ENCODE measurements at regions not wholly inside any gene's neighbourhood (a gene's known extent, or its start where the extent isn't known, plus 50 kb on each side); places are given as distances from the start of the nearest gene placed in this dataset.

DNA sequence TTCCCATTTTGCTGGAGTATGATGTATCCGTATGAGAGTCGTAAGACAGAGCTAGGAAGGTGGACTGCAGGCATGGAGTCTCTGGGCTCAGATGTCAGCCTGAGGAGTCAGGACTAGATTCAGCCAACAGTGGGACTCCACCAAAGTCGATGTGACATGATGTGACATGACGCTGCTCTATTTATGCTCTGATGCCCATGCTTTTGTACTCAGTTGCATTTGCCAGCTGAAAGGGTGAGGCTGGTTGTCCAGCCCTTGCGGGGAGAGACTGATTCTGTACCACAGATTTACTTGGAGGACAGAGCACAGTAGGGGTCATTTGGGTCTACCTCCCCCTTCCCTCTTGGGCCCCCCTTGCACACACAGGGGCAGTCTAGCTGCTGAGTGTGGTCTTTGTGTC lies 88.5 kb upstream of the ATG10 start (continued):
- TF ChIP-seq, protein P1, sequence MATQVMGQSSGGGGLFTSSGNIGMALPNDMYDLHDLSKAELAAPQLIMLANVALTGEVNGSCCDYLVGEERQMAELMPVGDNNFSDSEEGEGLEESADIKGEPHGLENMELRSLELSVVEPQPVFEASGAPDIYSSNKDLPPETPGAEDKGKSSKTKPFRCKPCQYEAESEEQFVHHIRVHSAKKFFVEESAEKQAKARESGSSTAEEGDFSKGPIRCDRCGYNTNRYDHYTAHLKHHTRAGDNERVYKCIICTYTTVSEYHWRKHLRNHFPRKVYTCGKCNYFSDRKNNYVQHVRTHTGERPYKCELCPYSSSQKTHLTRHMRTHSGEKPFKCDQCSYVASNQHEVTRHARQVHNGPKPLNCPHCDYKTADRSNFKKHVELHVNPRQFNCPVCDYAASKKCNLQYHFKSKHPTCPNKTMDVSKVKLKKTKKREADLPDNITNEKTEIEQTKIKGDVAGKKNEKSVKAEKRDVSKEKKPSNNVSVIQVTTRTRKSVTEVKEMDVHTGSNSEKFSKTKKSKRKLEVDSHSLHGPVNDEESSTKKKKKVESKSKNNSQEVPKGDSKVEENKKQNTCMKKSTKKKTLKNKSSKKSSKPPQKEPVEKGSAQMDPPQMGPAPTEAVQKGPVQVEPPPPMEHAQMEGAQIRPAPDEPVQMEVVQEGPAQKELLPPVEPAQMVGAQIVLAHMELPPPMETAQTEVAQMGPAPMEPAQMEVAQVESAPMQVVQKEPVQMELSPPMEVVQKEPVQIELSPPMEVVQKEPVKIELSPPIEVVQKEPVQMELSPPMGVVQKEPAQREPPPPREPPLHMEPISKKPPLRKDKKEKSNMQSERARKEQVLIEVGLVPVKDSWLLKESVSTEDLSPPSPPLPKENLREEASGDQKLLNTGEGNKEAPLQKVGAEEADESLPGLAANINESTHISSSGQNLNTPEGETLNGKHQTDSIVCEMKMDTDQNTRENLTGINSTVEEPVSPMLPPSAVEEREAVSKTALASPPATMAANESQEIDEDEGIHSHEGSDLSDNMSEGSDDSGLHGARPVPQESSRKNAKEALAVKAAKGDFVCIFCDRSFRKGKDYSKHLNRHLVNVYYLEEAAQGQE (IDR thresholded peaks at IDR 0.05; ENCODE audit: unreplicated experiment): no peak
- TF ChIP-seq, protein P2, sequence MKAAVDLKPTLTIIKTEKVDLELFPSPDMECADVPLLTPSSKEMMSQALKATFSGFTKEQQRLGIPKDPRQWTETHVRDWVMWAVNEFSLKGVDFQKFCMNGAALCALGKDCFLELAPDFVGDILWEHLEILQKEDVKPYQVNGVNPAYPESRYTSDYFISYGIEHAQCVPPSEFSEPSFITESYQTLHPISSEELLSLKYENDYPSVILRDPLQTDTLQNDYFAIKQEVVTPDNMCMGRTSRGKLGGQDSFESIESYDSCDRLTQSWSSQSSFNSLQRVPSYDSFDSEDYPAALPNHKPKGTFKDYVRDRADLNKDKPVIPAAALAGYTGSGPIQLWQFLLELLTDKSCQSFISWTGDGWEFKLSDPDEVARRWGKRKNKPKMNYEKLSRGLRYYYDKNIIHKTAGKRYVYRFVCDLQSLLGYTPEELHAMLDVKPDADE (IDR thresholded peaks at IDR 0.05): no peak
- TF ChIP-seq JUNB (IDR thresholded peaks at IDR 0.05; ENCODE audit: unreplicated experiment) (no peak), NANOG (IDR thresholded peaks at IDR 0.05; ENCODE audit: borderline replicate concordance) (no peak), POLR2AphosphoS5 (IDR thresholded peaks at IDR 0.05; ENCODE audit: low read depth) (no peak)
- TF ChIP-seq, protein P3, sequence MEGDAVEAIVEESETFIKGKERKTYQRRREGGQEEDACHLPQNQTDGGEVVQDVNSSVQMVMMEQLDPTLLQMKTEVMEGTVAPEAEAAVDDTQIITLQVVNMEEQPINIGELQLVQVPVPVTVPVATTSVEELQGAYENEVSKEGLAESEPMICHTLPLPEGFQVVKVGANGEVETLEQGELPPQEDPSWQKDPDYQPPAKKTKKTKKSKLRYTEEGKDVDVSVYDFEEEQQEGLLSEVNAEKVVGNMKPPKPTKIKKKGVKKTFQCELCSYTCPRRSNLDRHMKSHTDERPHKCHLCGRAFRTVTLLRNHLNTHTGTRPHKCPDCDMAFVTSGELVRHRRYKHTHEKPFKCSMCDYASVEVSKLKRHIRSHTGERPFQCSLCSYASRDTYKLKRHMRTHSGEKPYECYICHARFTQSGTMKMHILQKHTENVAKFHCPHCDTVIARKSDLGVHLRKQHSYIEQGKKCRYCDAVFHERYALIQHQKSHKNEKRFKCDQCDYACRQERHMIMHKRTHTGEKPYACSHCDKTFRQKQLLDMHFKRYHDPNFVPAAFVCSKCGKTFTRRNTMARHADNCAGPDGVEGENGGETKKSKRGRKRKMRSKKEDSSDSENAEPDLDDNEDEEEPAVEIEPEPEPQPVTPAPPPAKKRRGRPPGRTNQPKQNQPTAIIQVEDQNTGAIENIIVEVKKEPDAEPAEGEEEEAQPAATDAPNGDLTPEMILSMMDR (conservative IDR thresholded peaks at IDR 0.05; ENCODE audit: low read depth in 2 of 2): no peak

DNA sequence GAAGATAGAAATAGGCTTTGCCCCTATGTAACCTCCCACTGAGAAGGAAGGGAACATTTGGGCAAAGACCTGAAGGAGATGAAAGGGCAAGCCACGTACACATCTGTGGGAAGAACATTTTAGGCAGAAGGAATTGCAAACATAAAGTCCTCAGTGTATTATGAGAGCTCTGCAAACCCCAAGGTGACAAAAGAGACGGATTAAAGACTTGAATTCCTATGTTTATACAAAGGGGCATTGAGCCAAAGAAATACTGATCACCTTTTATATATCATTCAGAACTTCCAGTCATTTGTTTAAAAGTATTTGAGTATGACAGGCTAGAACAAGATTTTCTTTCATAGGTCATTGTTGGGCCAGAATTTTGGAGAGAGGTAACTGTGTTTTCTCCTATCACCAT lies 90.2 kb upstream of the ATG10 start:
- no peaks in the 10 kb centered on the region for H3K36me3 ChIP-seq (ENCODE audit: insufficient read depth)
- Mint-ChIP-seq H3K4me1 (peaks cover 13% of the 10 kb centered on the region), H3K4me3 (no peak overlapping the region), H3K9me3 (no peaks in the 10 kb centered on the region), H3K27me3 (ENCODE audit: insufficient read depth, low read depth, poor library complexity) (no peaks in the 10 kb centered on the region), H3K27ac (no peak overlapping the region), H3K36me3 (ENCODE audit: low read depth) (no peaks in the 10 kb centered on the region)
- no peak for TF ChIP-seq POLR2AphosphoS5 (IDR thresholded peaks at IDR 0.05; ENCODE audit: low read depth)
- TF ChIP-seq, protein P4, sequence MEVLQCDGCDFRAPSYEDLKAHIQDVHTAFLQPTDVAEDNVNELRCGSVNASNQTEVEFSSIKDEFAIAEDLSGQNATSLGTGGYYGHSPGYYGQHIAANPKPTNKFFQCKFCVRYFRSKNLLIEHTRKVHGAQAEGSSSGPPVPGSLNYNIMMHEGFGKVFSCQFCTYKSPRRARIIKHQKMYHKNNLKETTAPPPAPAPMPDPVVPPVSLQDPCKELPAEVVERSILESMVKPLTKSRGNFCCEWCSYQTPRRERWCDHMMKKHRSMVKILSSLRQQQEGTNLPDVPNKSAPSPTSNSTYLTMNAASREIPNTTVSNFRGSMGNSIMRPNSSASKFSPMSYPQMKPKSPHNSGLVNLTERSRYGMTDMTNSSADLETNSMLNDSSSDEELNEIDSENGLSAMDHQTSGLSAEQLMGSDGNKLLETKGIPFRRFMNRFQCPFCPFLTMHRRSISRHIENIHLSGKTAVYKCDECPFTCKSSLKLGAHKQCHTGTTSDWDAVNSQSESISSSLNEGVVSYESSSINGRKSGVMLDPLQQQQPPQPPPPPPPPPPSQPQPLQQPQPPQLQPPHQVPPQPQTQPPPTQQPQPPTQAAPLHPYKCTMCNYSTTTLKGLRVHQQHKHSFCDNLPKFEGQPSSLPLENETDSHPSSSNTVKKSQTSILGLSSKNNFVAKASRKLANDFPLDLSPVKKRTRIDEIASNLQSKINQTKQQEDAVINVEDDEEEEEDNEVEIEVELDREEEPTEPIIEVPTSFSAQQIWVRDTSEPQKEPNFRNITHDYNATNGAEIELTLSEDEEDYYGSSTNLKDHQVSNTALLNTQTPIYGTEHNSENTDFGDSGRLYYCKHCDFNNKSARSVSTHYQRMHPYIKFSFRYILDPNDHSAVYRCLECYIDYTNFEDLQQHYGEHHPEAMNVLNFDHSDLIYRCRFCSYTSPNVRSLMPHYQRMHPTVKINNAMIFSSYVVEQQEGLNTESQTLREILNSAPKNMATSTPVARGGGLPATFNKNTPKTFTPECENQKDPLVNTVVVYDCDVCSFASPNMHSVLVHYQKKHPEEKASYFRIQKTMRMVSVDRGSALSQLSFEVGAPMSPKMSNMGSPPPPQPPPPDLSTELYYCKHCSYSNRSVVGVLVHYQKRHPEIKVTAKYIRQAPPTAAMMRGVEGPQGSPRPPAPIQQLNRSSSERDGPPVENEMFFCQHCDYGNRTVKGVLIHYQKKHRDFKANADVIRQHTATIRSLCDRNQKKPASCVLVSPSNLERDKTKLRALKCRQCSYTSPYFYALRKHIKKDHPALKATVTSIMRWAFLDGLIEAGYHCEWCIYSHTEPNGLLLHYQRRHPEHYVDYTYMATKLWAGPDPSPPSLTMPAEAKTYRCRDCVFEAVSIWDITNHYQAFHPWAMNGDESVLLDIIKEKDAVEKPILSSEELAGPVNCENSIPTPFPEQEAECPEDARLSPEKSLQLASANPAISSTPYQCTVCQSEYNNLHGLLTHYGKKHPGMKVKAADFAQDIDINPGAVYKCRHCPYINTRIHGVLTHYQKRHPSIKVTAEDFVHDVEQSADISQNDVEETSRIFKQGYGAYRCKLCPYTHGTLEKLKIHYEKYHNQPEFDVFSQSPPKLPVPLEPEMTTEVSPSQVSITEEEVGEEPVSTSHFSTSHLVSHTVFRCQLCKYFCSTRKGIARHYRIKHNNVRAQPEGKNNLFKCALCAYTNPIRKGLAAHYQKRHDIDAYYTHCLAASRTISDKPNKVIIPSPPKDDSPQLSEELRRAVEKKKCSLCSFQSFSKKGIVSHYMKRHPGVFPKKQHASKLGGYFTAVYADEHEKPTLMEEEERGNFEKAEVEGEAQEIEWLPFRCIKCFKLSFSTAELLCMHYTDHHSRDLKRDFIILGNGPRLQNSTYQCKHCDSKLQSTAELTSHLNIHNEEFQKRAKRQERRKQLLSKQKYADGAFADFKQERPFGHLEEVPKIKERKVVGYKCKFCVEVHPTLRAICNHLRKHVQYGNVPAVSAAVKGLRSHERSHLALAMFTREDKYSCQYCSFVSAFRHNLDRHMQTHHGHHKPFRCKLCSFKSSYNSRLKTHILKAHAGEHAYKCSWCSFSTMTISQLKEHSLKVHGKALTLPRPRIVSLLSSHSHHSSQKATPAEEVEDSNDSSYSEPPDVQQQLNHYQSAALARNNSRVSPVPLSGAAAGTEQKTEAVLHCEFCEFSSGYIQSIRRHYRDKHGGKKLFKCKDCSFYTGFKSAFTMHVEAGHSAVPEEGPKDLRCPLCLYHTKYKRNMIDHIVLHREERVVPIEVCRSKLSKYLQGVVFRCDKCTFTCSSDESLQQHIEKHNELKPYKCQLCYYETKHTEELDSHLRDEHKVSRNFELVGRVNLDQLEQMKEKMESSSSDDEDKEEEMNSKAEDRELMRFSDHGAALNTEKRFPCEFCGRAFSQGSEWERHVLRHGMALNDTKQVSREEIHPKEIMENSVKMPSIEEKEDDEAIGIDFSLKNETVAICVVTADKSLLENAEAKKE (CRISPR knock-in tag; IDR thresholded peaks at IDR 0.05): no peak
- H3K27ac ChIP-seq (ENCODE audit: low read depth): no peak overlapping the region
- no peaks in the 10 kb centered on the region for H3K9me2 ChIP-seq (ENCODE audit: insufficient read depth)
- H2AFZ ChIP-seq: no peak overlapping the region
- no peaks in the 10 kb centered on the region for H3K4me1 ChIP-seq (ENCODE audit: insufficient read depth)
- no peak for DNase-seq (ENCODE audit: low spot score)
- no peak for ATAC-seq
- no peaks in the 10 kb centered on the region for H3K79me2 ChIP-seq (replicated peaks; ENCODE audit: insufficient read depth)
- H3K27me3 ChIP-seq (ENCODE audit: insufficient read depth): no peaks in the 10 kb centered on the region
- H3K4me2 ChIP-seq: no peak overlapping the region
- no peak overlapping the region for H3K4me3 ChIP-seq
- H4K20me1 ChIP-seq (replicated peaks; ENCODE audit: insufficient read depth): no peaks in the 10 kb centered on the region
- H3F3A ChIP-seq (replicated peaks; ENCODE audit: low read depth): no peaks in the 10 kb centered on the region

Measured in GM23338 (cell line).